Muscle of leg (tissue), 3 donors: ENCODE measurements at regions not wholly inside any gene's neighbourhood (a gene's known extent, or its start where the extent isn't known, plus 50 kb on each side); places are given as distances from the start of the nearest gene placed in this dataset.
A peak's percentile ranks its signal among the peaks of the same experiment; 100 is the strongest.

Experiments used
- DNase-seq: peaks from one replicate; pipeline ENCODE4 v3.0.0; 2013
- H3K27ac ChIP-seq: one replicate; pipeline ENCODE4 v1.5.1; 2013; ENCODE audit warnings: mild to moderate bottlenecking, low read length, control low read depth
- H3K27me3 ChIP-seq: one replicate; pipeline ENCODE4 v1.6.1; 2013; ENCODE audit warnings: low read length; ENCODE audit not compliant: control insufficient read depth, insufficient read depth
- H3K36me3 ChIP-seq: one replicate; pipeline ENCODE4 v1.6.1; 2013; ENCODE audit warnings: low read length; ENCODE audit not compliant: control insufficient read depth, insufficient read depth
- H3K4me1 ChIP-seq: one replicate; pipeline ENCODE4 v1.6.1; 2013; ENCODE audit warnings: low read length; ENCODE audit not compliant: control insufficient read depth, insufficient read depth
- H3K4me3 ChIP-seq: one replicate; pipeline ENCODE4 v1.5.1; 2013; ENCODE audit warnings: low read length, control low read depth
- H3K9me3 ChIP-seq: replicated peaks from 2 replicates; pipeline ENCODE4 v1.6.1; 2013; ENCODE audit warnings: low read depth, low read length; ENCODE audit not compliant: control insufficient read depth
- WGBS: methylation state at CpG from one replicate; pipeline ENCODE4 v1.1.5; 2013; ENCODE audit warnings: missing lambda C conversion rate; ENCODE audit not compliant: insufficient coverage; 5-methylcytosine and 5-hydroxymethylcytosine counted together

DNA sequence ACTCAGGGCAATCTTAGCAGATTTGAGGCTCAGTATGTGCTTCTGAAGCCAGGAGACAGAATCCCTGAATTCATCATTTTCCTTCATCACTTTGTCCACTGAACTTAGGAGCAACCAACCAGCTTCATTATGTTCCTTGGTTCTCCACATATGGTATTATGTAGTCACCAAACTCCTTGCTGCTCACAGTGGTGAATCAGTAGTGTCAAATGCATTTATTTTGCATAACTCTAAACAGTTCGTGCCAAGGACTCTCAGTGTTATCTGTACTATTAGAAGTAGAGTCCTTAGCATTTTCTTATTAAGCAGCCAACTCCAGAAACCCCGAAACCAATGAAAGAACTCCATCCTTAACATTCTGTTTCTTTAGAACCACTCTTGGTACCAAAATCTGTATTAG lies 466.9 kb upstream of the RGS6 start:
- no peak overlapping the region for H3K4me3 ChIP-seq
- no peaks in the 10 kb centered on the region for H3K4me1 ChIP-seq
- H3K9me3 ChIP-seq, result peaks cover 13% of the 10 kb centered on the region
- WGBS, result no CpG with 5 or more reads among the region's 2 CpGs
- DNase-seq, result no peak
- no peak overlapping the region for H3K27ac ChIP-seq
- no peaks in the 10 kb centered on the region for H3K36me3 ChIP-seq
- no peaks in the 10 kb centered on the region for H3K27me3 ChIP-seq

DNA sequence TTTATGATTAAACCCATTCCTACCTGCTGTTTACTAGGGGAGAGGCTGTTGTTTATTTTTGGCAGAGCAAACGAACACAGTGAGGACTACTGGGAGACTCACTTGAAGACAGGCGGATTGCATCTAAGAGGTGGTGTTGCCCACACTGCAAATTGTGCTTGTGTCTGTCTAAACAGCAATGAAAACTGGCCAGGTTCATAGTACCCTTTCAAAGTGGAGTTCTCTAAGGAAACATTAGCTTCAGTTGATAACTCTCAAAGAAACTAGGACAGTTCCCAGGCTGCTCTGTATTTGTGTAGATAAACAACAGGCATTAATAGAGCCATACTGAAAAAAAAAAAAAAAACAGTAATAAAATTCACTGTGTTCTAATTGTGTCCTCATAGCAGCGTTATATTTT lies 466.0 kb upstream of the RGS6 start:
- H3K4me3 ChIP-seq, result no peak overlapping the region
- 20% methylated on average over 1 of the region's 3 CpGs for WGBS

DNA sequence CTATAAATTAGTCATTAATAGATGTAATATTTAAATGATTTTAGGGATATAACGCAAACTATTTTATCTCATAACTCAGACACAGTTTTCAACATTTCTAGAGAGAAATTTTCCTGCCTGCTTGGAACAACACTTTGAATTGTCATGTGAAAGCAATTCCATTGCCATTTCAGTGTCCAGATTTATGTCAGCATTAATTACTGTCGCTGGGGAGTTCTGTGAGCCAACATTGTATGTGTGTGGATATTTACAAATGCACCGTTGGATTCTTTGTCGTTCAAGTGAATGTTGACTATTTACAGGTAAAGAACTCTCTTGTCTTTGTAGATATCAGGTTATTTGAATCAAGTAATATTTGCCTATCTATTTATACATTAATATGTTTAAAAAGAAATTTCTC lies 465.3 kb upstream of the RGS6 start:
- Histone ChIP-seq H3K4me1 (no peaks in the 10 kb centered on the region), H3K4me3 (no peak overlapping the region), H3K36me3 (no peaks in the 10 kb centered on the region), H3K9me3 (peaks cover 13% of the 10 kb centered on the region), H3K27ac (no peak overlapping the region), H3K27me3 (no peaks in the 10 kb centered on the region)
- no CpG with 5 or more reads among the region's 4 CpGs for WGBS
- peak; percentile 74 for DNase-seq

More for the DNA sequence above, 466.0 kb upstream of the RGS6 start:
- no peaks in the 10 kb centered on the region for H3K36me3 ChIP-seq
- H3K27ac ChIP-seq, result no peak overlapping the region
- DNase-seq, result no peak
- H3K9me3 ChIP-seq, result peaks cover 13% of the 10 kb centered on the region
- H3K4me1 ChIP-seq, result no peaks in the 10 kb centered on the region
- no peaks in the 10 kb centered on the region for H3K27me3 ChIP-seq

DNA sequence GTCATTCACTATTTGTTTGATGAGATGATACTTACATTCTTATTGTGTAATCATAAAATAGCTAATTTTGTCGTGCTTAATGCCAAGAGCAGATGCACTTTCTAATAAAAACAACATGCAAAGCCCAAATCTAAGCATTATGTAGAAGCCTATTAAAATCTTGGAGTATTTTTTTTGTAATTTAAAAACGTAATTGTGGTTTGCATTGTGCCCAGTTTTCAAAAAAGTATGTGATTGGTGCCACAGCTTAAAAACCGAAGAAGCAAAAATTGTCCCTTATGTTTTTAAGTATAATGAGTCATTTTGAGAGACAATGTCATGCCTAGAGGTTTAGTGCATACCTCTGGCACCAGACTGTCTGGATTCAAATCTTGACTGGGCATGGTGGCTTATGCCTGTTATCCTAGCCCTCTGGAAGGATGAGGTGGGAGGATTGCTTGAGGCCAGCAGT lies 464.8 kb upstream of the RGS6 start:
- Histone ChIP-seq H3K36me3 (no peaks in the 10 kb centered on the region), H3K4me3 (no peak overlapping the region), H3K27ac (no peak overlapping the region), H3K27me3 (no peaks in the 10 kb centered on the region), H3K4me1 (no peaks in the 10 kb centered on the region), H3K9me3 (peaks cover 13% of the 10 kb centered on the region)
- DNase-seq, result peak; percentile 58
- no CpG with 5 or more reads among the region's 3 CpGs for WGBS

DNA sequence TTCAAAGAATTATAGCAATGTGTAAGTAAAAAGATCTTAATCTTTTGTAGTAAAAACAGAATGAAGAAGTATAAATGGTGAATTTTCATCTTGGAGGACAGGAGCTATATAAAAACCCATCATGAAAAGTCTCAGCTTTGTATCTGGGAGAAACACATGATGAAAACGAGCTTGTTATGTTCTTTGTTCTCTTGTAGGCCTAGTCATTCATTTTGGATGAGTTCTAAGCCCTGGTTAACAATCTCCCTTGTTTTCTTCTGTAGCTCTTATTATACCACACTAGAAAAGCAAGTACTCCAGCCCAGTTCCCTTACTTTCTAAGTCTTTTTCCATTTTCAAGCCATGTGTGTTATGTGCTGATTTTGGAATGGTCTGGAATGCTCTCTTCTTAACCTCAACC lies 463.5 kb upstream of the RGS6 start:
- Histone ChIP-seq H3K4me3 (no peak overlapping the region), H3K27me3 (no peaks in the 10 kb centered on the region), H3K9me3 (peaks cover 6% of the 10 kb centered on the region), H3K4me1 (no peaks in the 10 kb centered on the region), H3K27ac (no peak overlapping the region), H3K36me3 (no peaks in the 10 kb centered on the region)
- no peak for DNase-seq
- WGBS, result no CpG with 5 or more reads among the region's 1 CpG

DNA sequence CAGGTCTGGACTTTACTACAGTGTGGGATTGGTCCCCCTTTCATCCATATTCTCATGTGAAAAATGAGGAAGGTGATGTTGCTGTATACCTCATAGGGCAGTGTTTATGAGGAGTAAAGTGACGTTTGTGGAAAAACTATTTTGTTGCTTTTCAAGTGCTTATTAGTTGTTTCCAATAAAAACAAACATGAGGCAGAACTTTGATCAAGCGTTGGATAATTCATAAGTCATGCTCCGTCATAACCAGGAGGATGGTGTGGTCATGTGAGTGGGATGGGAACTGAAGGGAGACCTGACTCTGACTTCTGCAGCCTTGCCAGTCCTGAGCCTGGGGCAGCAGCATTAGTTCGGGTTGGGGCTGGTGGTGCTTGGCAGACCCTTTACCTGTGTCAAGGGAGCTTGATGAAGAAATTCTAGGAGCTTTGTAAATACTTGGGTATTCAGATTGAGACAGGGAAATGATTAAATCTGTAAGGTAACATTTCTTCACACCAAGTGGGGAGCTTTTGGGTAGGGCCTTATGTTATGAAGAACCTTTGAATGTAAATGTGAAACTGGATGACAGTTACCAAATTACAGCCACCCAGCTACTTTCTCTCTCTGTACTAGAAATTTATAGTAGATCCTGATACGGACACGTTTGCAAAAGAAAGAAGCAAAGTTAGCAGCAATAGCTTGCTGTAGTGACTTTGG lies 462.4 kb upstream of the RGS6 start:
- Histone ChIP-seq H3K9me3 (no peaks in the 10 kb centered on the region), H3K4me1 (peaks cover 4% of the 10 kb centered on the region), H3K4me3 (no peak overlapping the region), H3K27me3 (no peaks in the 10 kb centered on the region), H3K36me3 (no peaks in the 10 kb centered on the region), H3K27ac (no peak overlapping the region)
- no peak for DNase-seq
- WGBS, result 80% methylated on average over 3 of the region's 6 CpGs

DNA sequence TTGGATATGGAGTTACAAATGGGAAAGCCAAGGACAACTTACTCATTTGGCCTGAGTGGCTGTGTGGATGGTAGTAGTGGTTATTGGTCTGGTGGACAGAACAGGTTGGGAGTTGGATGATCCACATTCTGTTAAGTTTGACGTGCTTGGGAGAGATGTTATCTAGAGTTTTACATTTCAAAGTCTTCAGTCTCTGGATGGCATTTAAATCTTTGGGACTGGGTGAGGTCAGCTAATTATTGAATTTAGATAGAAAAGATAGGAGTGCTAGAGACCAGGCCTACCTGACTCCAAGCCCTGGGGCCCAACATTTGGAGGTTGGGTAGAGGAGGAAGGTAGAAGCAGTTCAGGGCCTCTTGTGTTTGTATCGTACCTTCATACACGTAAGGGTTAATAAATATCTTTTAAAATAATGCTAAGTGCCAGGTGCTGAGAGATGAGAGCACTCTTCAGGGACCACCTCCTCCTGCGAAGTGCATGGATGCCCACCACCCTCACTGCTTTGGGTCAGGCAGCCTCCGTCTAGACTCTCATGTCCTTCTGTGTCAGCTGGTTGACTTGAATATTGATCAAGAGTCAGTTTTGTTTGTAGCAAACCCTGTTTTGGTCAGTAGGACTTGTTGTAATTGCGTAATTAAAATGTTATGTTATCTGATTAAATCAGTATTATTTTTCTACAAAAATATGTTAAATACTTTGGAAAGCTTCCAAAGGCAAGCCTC lies 460.4 kb upstream of the RGS6 start:
- no peak overlapping the region for H3K4me3 ChIP-seq
- DNase-seq, result no peak
- H3K4me1 ChIP-seq, result peaks cover 4% of the 10 kb centered on the region
- H3K9me3 ChIP-seq, result no peaks in the 10 kb centered on the region
- H3K27me3 ChIP-seq, result no peaks in the 10 kb centered on the region
- H3K36me3 ChIP-seq, result no peaks in the 10 kb centered on the region
- no peak overlapping the region for H3K27ac ChIP-seq
- WGBS, result 93% methylated on average over 1 of the region's 6 CpGs

DNA sequence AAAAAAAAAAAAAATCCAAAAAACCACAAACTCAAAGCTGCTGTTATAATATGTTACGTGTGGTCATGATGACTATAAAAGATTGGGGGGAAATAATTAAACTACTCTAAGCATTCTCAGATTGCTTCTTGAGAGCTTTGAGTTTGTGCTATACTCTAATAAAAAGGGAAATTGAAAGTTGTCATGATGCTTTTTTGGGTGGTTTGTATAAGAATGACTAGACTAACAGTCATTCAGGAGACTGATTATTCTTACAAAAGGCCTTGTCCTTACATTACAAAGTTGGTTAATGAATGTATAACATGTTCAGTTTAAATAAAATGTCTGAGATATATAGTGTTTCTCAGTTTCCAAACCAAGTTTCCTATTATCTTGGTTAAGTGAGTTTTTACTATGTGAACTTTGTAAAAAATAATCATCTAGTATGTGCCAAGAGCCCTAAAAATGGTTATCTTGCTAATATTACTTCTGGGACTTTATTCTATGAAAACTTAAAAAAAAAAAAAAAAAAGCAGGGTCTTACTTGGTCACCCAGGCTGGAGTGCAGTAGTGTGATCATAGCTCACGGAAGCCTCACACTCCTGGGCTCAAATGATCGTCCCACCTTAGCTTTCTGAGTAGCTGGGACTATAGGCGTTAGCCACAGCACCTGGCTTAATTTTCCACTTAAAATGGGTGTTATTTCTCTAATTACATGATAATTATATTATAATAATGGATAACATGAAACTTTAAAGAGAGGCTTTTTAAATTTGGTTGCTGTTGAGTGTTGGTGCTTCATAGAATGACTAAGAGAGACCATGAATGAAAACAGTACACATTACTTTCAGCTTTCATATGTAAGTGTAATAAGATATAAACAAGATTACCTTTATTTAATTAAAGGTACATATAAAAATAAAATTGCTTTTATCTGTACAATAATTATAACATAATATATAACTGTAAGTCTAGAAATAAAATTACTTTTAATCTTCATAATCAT lies 459.6 kb upstream of the RGS6 start:
- 100% methylated on average over 2 of the region's 4 CpGs for WGBS
- H3K27me3 ChIP-seq, result no peaks in the 10 kb centered on the region
- no peak overlapping the region for H3K4me3 ChIP-seq
- H3K4me1 ChIP-seq, result peaks cover 4% of the 10 kb centered on the region
- DNase-seq, result no peak
- H3K9me3 ChIP-seq, result no peaks in the 10 kb centered on the region
- no peaks in the 10 kb centered on the region for H3K36me3 ChIP-seq
- H3K27ac ChIP-seq, result no peak overlapping the region

DNA sequence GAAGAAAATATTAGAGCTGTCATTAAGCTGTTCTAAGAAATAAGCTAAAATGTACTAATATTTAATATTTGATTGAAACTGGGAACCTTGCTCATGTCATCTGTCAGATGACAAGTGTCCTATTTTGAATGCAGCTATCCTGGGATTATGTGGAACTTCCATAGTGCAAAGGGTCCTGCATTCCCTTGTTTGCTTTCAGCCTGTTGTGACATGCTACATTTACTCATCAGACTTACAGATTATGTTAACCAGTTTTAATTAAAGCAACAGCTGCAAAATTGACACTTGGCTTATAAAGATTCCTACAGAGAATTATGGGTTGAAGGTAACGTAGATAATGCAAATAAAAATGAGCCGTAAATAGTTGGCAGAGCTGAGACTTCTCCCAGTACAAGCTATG lies 458.4 kb upstream of the RGS6 start:
- H3K27ac ChIP-seq, result no peak overlapping the region
- H3K4me3 ChIP-seq, result no peak overlapping the region
- no peaks in the 10 kb centered on the region for H3K27me3 ChIP-seq
- peaks cover 4% of the 10 kb centered on the region for H3K4me1 ChIP-seq
- H3K36me3 ChIP-seq, result no peaks in the 10 kb centered on the region
- no peak for DNase-seq
- no peaks in the 10 kb centered on the region for H3K9me3 ChIP-seq
- WGBS, result no CpG with 5 or more reads among the region's 2 CpGs
